ENCODE measurements at regions not wholly inside any gene's neighbourhood (a gene's known extent, or its start where the extent isn't known, plus 50 kb on each side); places are given as distances from the start of the nearest gene placed in this dataset.
"Not testable (repeated sequence)": the region's sequence is repeated elsewhere in the genome, so short reads cannot be mapped to it uniquely, and the experiment has no call there.

DNA sequence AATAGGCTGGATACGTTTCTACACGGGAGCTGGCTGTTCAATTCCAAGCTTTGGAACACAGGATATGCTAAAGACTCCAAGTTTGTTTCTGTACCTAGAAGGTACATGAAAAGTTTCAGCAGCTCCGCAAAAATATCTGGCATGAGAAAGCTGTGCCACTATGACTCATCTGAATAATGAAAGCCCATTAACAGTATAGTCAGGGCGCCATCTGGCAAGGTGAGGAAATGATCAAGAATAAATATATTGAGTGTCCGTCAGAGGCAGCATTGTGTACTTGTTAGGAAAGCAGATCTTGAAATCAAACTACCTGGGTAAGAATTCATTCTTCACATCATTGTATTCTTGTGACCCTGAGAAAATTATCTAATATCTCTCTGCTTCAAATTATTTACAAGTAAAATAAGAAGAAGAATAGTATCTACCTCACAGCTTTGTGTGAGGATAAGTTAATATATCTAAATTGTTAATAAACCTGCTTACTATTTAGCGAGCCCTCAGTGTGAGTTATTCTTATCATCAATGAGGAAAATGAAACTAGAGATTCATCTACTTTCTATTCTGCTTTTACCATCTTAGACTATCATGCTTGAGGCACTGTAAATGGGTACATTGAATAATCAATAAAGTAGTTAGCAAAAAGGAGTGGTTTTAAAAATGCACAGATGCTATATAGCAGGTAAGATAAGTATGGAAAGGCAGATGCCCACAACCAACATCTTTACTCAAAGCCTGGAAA lies 53.5 kb downstream of the FSCB start:
- Histone ChIP-seq H3K27me3 (ENCODE audit: control insufficient read depth, insufficient read depth, low read length) (no peaks in the 10 kb centered on the region), H3K4me3 (ENCODE audit: low read length) (no peak overlapping the region), H3K36me3 (ENCODE audit: control insufficient read depth, insufficient read depth, low read length) (no peaks in the 10 kb centered on the region), H3K4me1 (ENCODE audit: control insufficient read depth, insufficient read depth, low read length) (peaks cover 7% of the 10 kb centered on the region), H3K27ac (ENCODE audit: low read length) (no peak overlapping the region), H3K9me3 (ENCODE audit: control insufficient read depth, low read depth, low read length) (peaks cover 30% of the 10 kb centered on the region)
- no peak for DNase-seq
- 87% methylated on average over 4 of the region's 6 CpGs for WGBS (ENCODE audit: insufficient coverage, low lambda C conversion rate)

DNA sequence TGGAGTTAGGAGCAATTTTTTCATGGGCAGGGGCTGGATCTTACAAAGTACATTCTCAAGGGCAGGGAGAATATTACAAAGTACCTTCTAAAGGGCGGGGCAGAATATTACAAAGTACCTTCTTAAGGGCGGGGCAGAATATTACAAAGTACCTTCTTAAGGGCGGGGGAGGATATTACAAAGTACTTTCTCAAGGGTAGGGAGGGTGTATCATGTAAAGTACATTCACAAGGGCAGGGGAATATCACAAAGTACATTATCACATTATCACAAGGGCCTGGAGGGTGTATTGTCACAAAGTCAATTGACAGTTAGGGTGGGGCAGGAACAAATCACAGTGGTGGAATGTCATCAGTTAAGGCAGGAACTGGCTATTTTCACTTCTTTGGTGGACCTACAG lies 56.9 kb downstream of the FSCB start:
- DNase-seq, result peak in 1 of 2 donors; percentile 23
- H3K27me3 ChIP-seq (ENCODE audit: control insufficient read depth, insufficient read depth, low read length); H3K4me3 ChIP-seq (ENCODE audit: low read length); H3K36me3 ChIP-seq (ENCODE audit: control insufficient read depth, insufficient read depth, low read length): not testable (repeated sequence)
- peaks cover 13% of the 10 kb centered on the region for H3K4me1 ChIP-seq (ENCODE audit: control insufficient read depth, insufficient read depth, low read length)
- peaks cover 22% of the 10 kb centered on the region for H3K9me3 ChIP-seq (ENCODE audit: control insufficient read depth, low read depth, low read length)
- H3K27ac ChIP-seq (ENCODE audit: low read length), result peak overlapping the region; percentile 96
- 100% methylated on average over 1 of the region's 3 CpGs for WGBS (ENCODE audit: insufficient coverage, low lambda C conversion rate)

DNA sequence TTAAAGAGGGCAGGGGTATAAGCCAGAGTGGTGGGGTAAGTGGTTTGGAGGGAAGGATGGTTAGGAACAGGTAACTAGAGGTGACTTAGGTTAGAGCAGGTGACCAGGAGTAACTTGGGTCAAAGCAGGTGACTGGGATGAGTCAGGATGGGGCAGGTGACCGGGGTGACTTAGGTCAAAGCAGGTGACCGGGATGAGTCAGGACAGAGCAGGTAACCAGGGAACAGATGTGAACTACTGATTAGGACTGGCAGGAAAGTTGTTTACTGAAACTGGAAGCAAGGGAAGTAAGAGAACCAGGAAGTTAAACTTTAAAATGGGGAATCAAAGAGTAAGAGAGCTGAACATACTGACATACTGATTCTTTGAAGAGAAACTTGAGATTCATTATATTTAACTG lies 57.4 kb downstream of the FSCB start:
- Histone ChIP-seq H3K9me3 (ENCODE audit: control insufficient read depth, low read depth, low read length) (peaks cover 22% of the 10 kb centered on the region), H3K36me3 (ENCODE audit: control insufficient read depth, insufficient read depth, low read length) (no peaks in the 10 kb centered on the region), H3K27ac (ENCODE audit: low read length) (peak overlapping the region; percentile 96), H3K27me3 (ENCODE audit: control insufficient read depth, insufficient read depth, low read length) (no peaks in the 10 kb centered on the region), H3K4me3 (ENCODE audit: low read length) (no peak overlapping the region), H3K4me1 (ENCODE audit: control insufficient read depth, insufficient read depth, low read length) (peaks cover 13% of the 10 kb centered on the region)
- peak; percentile 89 to 94 for DNase-seq
- WGBS (ENCODE audit: insufficient coverage, low lambda C conversion rate), result 17% methylated on average over 1 of the region's 2 CpGs

DNA sequence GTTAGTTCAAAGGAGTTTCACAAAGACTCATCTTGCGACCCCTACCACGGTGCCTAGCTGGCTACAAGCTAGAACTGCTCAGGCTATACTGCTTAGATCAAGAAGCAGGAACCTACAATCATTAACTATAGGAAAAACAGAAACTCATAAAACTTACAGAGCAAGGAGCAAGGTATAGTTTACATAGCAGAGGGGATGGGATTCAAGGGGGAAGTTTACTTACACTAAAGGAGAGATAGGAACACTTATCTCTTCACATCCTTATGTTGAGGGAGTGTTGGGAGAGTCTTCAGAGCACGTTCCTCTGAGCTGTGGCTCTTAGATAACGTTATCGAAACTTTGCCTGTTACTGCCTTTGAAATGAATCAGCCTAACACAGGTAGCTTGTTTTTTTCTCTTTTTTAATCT lies 58.1 kb downstream of the FSCB start:
- no peaks in the 10 kb centered on the region for H3K27me3 ChIP-seq (ENCODE audit: control insufficient read depth, insufficient read depth, low read length)
- H3K4me3 ChIP-seq (ENCODE audit: low read length), result no peak overlapping the region
- peaks cover 22% of the 10 kb centered on the region for H3K9me3 ChIP-seq (ENCODE audit: control insufficient read depth, low read depth, low read length)
- H3K36me3 ChIP-seq (ENCODE audit: control insufficient read depth, insufficient read depth, low read length), result no peaks in the 10 kb centered on the region
- 46% methylated on average over 3 of the region's 5 CpGs for WGBS (ENCODE audit: insufficient coverage, low lambda C conversion rate)
- peak overlapping the region; percentile 96 for H3K27ac ChIP-seq (ENCODE audit: low read length)
- H3K4me1 ChIP-seq (ENCODE audit: control insufficient read depth, insufficient read depth, low read length), result peaks cover 13% of the 10 kb centered on the region
- DNase-seq, result peak; percentile 84 to 94

DNA sequence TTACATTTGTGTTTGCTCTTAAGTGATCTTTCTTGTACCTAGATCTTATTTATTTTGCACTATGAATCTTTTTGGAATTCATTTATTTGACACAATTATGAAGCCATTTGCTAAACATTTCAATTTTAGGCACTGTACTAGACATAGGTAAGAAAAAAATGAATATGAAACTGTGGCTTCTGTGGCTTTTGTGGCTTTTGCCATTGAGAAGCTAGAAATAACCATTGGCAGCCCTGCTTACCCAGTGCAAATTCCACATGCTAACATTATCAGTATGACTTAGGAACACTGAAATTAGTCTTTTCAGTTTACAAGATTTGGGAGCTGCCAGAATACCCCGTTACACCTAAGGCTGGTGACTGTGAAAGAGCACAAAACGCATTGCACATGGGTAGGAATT lies 60.1 kb downstream of the FSCB start:
- peaks cover 13% of the 10 kb centered on the region for H3K4me1 ChIP-seq (ENCODE audit: control insufficient read depth, insufficient read depth, low read length)
- DNase-seq, result no peak
- peak overlapping the region; percentile 89 for H3K27ac ChIP-seq (ENCODE audit: low read length)
- H3K27me3 ChIP-seq (ENCODE audit: control insufficient read depth, insufficient read depth, low read length), result no peaks in the 10 kb centered on the region
- H3K36me3 ChIP-seq (ENCODE audit: control insufficient read depth, insufficient read depth, low read length), result no peaks in the 10 kb centered on the region
- no peak overlapping the region for H3K4me3 ChIP-seq (ENCODE audit: low read length)
- H3K9me3 ChIP-seq (ENCODE audit: control insufficient read depth, low read depth, low read length), result peaks cover 22% of the 10 kb centered on the region
- WGBS (ENCODE audit: insufficient coverage, low lambda C conversion rate), result 100% methylated on average over 1 of the region's 2 CpGs

DNA sequence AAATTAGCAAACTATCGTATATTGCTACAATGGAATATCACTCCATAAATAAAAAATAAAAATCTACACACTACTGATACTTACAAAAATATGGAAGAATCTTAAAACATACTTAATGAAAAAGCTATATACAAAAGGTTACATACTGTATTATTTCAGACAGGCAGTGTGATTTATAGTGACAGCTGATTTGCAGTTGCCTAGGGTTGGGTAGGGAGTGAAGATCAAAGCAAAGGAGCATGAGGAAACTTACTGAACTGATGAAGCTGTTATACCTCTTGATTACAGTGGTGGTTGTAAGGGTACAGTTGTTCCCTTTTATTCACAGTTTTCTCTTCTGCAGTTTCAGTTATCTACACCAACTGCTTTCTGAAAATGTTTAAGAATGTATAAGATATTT lies 62.6 kb downstream of the FSCB start:
- no peak overlapping the region for H3K4me3 ChIP-seq (ENCODE audit: low read length)
- DNase-seq, result no peak

DNA sequence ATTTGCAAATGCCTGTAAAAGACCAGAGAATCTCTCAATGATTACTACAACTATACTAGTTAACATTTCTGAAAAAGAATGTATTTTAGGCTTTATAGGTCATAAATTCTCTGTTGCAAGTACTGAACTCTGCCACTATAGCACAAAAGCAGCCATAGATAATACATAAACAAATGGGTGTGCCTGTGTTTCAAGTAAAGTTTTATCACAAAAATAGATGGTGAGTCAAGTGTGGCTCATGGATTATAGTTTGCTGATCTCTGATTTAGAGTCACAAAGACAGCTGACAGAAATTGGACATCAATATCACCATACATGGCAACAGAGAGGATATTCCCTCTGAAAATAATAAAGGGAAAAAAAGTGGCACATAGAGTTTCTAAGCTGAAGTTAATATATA lies 68.1 kb downstream of the FSCB start:
- H3K27me3 ChIP-seq (ENCODE audit: control insufficient read depth, insufficient read depth, low read length), result no peaks in the 10 kb centered on the region
- DNase-seq, result peak in 1 of 2 donors; percentile 52
- no peaks in the 10 kb centered on the region for H3K36me3 ChIP-seq (ENCODE audit: control insufficient read depth, insufficient read depth, low read length)
- no peak overlapping the region for H3K4me3 ChIP-seq (ENCODE audit: low read length)
- H3K9me3 ChIP-seq (ENCODE audit: control insufficient read depth, low read depth, low read length), result peaks cover 7% of the 10 kb centered on the region
- peaks cover 4% of the 10 kb centered on the region for H3K4me1 ChIP-seq (ENCODE audit: control insufficient read depth, insufficient read depth, low read length)
- peak overlapping the region; percentile 61 for H3K27ac ChIP-seq (ENCODE audit: low read length)

More for the DNA sequence above, 62.6 kb downstream of the FSCB start:
- peaks cover 9% of the 10 kb centered on the region for H3K4me1 ChIP-seq (ENCODE audit: control insufficient read depth, insufficient read depth, low read length)
- peaks cover 13% of the 10 kb centered on the region for H3K9me3 ChIP-seq (ENCODE audit: control insufficient read depth, low read depth, low read length)
- no peak overlapping the region for H3K27ac ChIP-seq (ENCODE audit: low read length)
- H3K27me3 ChIP-seq (ENCODE audit: control insufficient read depth, insufficient read depth, low read length), result no peaks in the 10 kb centered on the region
- WGBS (ENCODE audit: insufficient coverage, low lambda C conversion rate), result no CpG with 5 or more reads among the region's 1 CpG
- no peaks in the 10 kb centered on the region for H3K36me3 ChIP-seq (ENCODE audit: control insufficient read depth, insufficient read depth, low read length)

DNA sequence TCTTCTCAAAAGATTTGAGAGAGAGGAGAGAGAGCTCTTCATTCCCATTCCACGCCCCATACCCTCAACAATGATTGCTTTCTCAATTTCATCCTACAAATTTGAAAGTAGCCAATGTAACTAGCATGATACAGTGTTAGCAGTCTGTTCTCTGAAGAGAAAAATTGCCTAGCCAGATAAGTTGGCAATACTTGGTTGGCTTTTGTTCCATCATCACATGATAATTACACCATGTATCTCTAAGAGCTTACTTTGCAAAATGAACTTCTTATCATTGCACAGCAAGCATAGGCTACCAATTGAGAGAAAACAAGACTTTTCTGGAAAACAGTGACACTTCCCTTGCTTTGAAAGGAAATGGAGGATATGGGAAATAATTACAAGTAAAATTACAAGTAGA lies 68.9 kb downstream of the FSCB start:
- DNase-seq, result peak; percentile 32 to 72
- H3K27me3 ChIP-seq (ENCODE audit: control insufficient read depth, insufficient read depth, low read length), result no peaks in the 10 kb centered on the region
- no peak overlapping the region for H3K4me3 ChIP-seq (ENCODE audit: low read length)
- H3K9me3 ChIP-seq (ENCODE audit: control insufficient read depth, low read depth, low read length), result peaks cover 7% of the 10 kb centered on the region
- H3K36me3 ChIP-seq (ENCODE audit: control insufficient read depth, insufficient read depth, low read length), result no peaks in the 10 kb centered on the region
- H3K27ac ChIP-seq (ENCODE audit: low read length), result peak overlapping the region; percentile 67
- WGBS (ENCODE audit: insufficient coverage, low lambda C conversion rate), result no CpG with 5 or more reads among the region's 1 CpG
- peaks cover 4% of the 10 kb centered on the region for H3K4me1 ChIP-seq (ENCODE audit: control insufficient read depth, insufficient read depth, low read length)

DNA sequence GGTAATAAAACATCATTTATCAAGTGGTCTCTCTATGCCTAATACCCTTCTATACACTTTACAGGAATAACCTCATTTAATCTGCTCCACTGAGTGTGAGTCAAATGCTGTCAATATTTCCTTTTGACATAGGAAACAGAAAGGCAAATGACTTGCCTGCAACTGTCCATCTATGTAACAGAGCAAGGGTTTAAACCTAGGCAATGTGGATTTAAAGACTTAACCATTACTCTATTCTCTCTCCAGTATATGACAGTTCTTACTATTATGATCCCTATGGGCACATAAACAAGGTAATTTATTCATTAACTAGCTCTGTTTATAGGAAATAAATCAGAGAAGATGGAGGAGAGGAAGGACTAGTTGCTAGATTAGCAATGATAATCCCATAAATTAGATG lies 70.6 kb downstream of the FSCB start:
- no peak overlapping the region for H3K27ac ChIP-seq (ENCODE audit: low read length)
- no peak overlapping the region for H3K4me3 ChIP-seq (ENCODE audit: low read length)
- H3K27me3 ChIP-seq (ENCODE audit: control insufficient read depth, insufficient read depth, low read length), result no peaks in the 10 kb centered on the region
- H3K4me1 ChIP-seq (ENCODE audit: control insufficient read depth, insufficient read depth, low read length), result peaks cover 4% of the 10 kb centered on the region
- H3K9me3 ChIP-seq (ENCODE audit: control insufficient read depth, low read depth, low read length), result peaks cover 7% of the 10 kb centered on the region
- no peak for DNase-seq
- no peaks in the 10 kb centered on the region for H3K36me3 ChIP-seq (ENCODE audit: control insufficient read depth, insufficient read depth, low read length)

DNA sequence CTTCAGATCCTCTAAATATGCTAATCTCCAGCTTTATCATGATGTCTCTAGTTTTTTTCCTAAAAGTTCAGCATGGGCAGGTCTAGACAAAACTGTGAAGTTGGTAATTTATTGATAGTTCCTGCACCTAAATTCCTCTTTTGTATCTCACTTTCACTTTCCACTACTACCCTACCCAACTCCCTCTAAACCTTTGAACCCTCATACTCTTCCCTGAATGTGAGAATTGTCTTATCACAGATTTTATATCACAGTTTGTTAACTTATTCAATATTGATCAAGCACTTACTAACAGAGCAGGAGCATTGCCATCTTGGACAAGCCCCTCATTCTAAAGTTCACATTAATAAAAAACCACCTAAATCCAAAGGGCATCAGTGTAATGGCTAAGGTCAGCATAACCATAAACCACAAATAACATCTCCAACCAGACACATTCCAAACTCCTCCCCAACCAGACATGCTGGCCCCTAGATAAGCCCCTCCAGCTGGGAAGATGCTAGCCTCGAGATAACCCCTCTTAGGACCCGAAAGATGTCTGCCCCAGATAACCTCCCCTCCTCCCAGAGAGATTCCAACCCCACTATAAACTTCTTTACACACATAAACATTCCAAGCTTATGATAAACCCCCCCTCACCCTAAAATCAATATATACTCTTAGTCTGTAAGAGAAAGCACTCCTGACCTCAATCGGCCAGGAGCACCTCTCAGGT lies 78.7 kb downstream of the FSCB start:
- 30% methylated on average over 2 of the region's 3 CpGs for WGBS (ENCODE audit: insufficient coverage, low lambda C conversion rate)
- Histone ChIP-seq H3K9me3 (ENCODE audit: control insufficient read depth, low read depth, low read length) (peaks cover 3% of the 10 kb centered on the region), H3K36me3 (ENCODE audit: control insufficient read depth, insufficient read depth, low read length) (no peaks in the 10 kb centered on the region), H3K27ac (ENCODE audit: low read length) (no peak overlapping the region), H3K27me3 (ENCODE audit: control insufficient read depth, insufficient read depth, low read length) (no peaks in the 10 kb centered on the region), H3K4me3 (ENCODE audit: low read length) (no peak overlapping the region), H3K4me1 (ENCODE audit: control insufficient read depth, insufficient read depth, low read length) (peaks cover 6% of the 10 kb centered on the region)
- DNase-seq, result peak in 1 of 2 donors; percentile 50

DNA sequence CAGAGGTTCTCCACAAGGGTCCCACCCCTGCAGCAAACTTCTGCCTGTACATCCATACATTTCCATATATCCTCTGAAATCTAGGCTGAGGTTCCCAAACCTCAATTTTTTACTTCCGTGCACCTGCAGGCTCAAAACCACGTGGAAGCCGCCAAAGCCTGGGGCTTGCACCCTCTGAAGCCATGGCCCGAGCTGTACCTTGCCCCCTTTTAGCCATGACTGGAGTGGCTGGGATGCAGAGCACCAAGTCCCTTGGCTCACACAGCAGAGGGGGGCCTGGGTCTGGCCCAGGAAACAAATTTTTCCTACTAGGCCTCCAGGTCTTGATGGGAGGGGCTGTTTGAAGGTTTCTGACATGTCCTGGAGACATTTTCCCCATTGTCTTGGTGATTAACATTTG lies 84.4 kb downstream of the FSCB start:
- H3K27me3 ChIP-seq (ENCODE audit: control insufficient read depth, insufficient read depth, low read length), result no peaks in the 10 kb centered on the region
- H3K27ac ChIP-seq (ENCODE audit: low read length), result no peak overlapping the region
- no peaks in the 10 kb centered on the region for H3K36me3 ChIP-seq (ENCODE audit: control insufficient read depth, insufficient read depth, low read length)
- no peaks in the 10 kb centered on the region for H3K4me1 ChIP-seq (ENCODE audit: control insufficient read depth, insufficient read depth, low read length)
- peaks cover 7% of the 10 kb centered on the region for H3K9me3 ChIP-seq (ENCODE audit: control insufficient read depth, low read depth, low read length)
- no peak for DNase-seq
- WGBS (ENCODE audit: insufficient coverage, low lambda C conversion rate), result no CpG with 5 or more reads among the region's 4 CpGs
- H3K4me3 ChIP-seq (ENCODE audit: low read length), result no peak overlapping the region

All from large intestine (tissue), 3 donors.